Left ventricle myocardium inferior (tissue), 1 donor: ENCODE measurements at regions not wholly inside any gene's neighbourhood (a gene's known extent, or its start where the extent isn't known, plus 50 kb on each side); places are given as distances from the start of the nearest gene placed in this dataset.
A peak's percentile ranks its signal among the peaks of the same experiment; 100 is the strongest.

Experiments used
- DNase-seq: peaks from one replicate; pipeline ENCODE4 v3.0.0-alpha.2; 2020
- H3K27ac ChIP-seq: fragments of 200-600 bp; replicated peaks from 2 replicates; pipeline ENCODE4 v1.8.0; 2021
- H3K27me3 ChIP-seq: fragments of 200-600 bp; 2 replicates; pipeline ENCODE4 v1.8.0; 2021; ENCODE audit warnings: low read depth
- H3K36me3 ChIP-seq: fragments of 200-600 bp; 2 replicates; pipeline ENCODE4 v1.8.0; 2021
- H3K4me1 ChIP-seq: fragments of 200-600 bp; 2 replicates; pipeline ENCODE4 v1.8.0; 2021
- H3K4me3 ChIP-seq: fragments of 200-600 bp; 2 replicates; pipeline ENCODE4 v1.8.0; 2021; ENCODE audit warnings: mild to moderate bottlenecking, moderate library complexity
- H3K9me3 ChIP-seq: fragments of 200-600 bp; replicated peaks from 2 replicates; pipeline ENCODE4 v1.8.0; 2021
- CTCF ChIP-seq: fragments of 200-600 bp; IDR thresholded peaks from 2 replicates; pipeline ENCODE4 v1.8.0; 2021; ENCODE audit warnings: antibody characterized with exemption, mild to moderate bottlenecking, borderline replicate concordance
- intact Hi-C: fragments of 100-400 bp; cut with micrococcal nuclease; formaldehyde crosslinking; loops from one replicate; pipeline ENCODE4 v1.11.0; 2022
- donor health status: DM: no; HTN: yes; CAD: no; lungs with severe emphysema.

- peaks cover 13% of the 10 kb centered on the region for H3K4me1 ChIP-seq
- no peak for DNase-seq
- H3K27ac ChIP-seq = no peak overlapping the region
- H3K9me3 ChIP-seq = no peaks in the 10 kb centered on the region
- H3K36me3 ChIP-seq = no peaks in the 10 kb centered on the region
- no peak for TF ChIP-seq CTCF
- H3K27me3 ChIP-seq = peaks cover 45% of the 10 kb centered on the region
- intact Hi-C loops = no loop called here
- no peak overlapping the region for H3K4me3 ChIP-seq
These were observed 237.3 kb upstream of the CDH5 start for GRCh38 chr16:66129196-66129595.

- Histone ChIP-seq H3K27me3 (peaks cover 46% of the 10 kb centered on the region), H3K27ac (no peak overlapping the region), H3K36me3 (no peaks in the 10 kb centered on the region), H3K4me3 (no peak overlapping the region), H3K4me1 (peaks cover 13% of the 10 kb centered on the region), H3K9me3 (no peaks in the 10 kb centered on the region)
- no peak for DNase-seq
- no peak for TF ChIP-seq CTCF
- intact Hi-C loops = no loop called here
These were observed 238.1 kb upstream of the CDH5 start for GRCh38 chr16:66128371-66128770.

GRCh38 chr16:66127459-66128370 is 238.8 kb upstream of the CDH5 start:
- peaks cover 49% of the 10 kb centered on the region for H3K27me3 ChIP-seq
- no peak for DNase-seq
- peaks cover 13% of the 10 kb centered on the region for H3K4me1 ChIP-seq
- intact Hi-C loops = no loop called here
- H3K9me3 ChIP-seq = no peaks in the 10 kb centered on the region
- H3K27ac ChIP-seq = no peak overlapping the region
- peak; percentile 14 for TF ChIP-seq CTCF
- no peaks in the 10 kb centered on the region for H3K36me3 ChIP-seq
- peak overlapping the region; percentile 29 for H3K4me3 ChIP-seq

GRCh38 chr16:66121466-66121865 is 245.0 kb upstream of the CDH5 start:
- Histone ChIP-seq H3K4me3 (no peak overlapping the region), H3K27ac (no peak overlapping the region), H3K27me3 (peaks cover 43% of the 10 kb centered on the region), H3K36me3 (no peaks in the 10 kb centered on the region), H3K9me3 (no peaks in the 10 kb centered on the region), H3K4me1 (no peaks in the 10 kb centered on the region)
- no peak for TF ChIP-seq CTCF
- intact Hi-C loops = no loop called here
- DNase-seq = no peak

GRCh38 chr16:66120656-66121055 is 245.8 kb upstream of the CDH5 start:
- TF ChIP-seq CTCF = no peak
- no peaks in the 10 kb centered on the region for H3K9me3 ChIP-seq
- no peak overlapping the region for H3K4me3 ChIP-seq
- H3K27ac ChIP-seq = no peak overlapping the region
- H3K4me1 ChIP-seq = no peaks in the 10 kb centered on the region
- H3K36me3 ChIP-seq = no peaks in the 10 kb centered on the region
- intact Hi-C loops = no loop called here
- no peak for DNase-seq
- peaks cover 36% of the 10 kb centered on the region for H3K27me3 ChIP-seq
